Sigmoid colon (tissue), 4 donors: ENCODE measurements at regions not wholly inside any gene's neighbourhood (a gene's known extent, or its start where the extent isn't known, plus 50 kb on each side); places are given as distances from the start of the nearest gene placed in this dataset.
"Not testable (repeated sequence)": the region's sequence is repeated elsewhere in the genome, so short reads cannot be mapped to it uniquely, and the experiment has no call there.

Source experiments
- POLR2A ChIP-seq, 2 donors: fragments of 450-650 bp; IDR thresholded peaks; one replicate each; pipeline ENCODE4 v1.6.1; 2016; ENCODE audit warnings: antibody characterized with exemption in 2 of 2, mild to moderate bottlenecking in 2 of 2, moderate library complexity in 2 of 2
- POLR2AphosphoS5 ChIP-seq, 4 donors: sonication (generic); formaldehyde crosslinking; IDR thresholded peaks; one replicate each; pipeline ENCODE4 v1.6.1; 2017; ENCODE audit warnings: antibody characterized with exemption in 4 of 4
- TF ChIP-seq, protein P1 (sequence below), 4 experiments: fragments of 450-650 bp in 3 of 4; fragments of 200-600 bp in 1 of 4; IDR thresholded peaks; one replicate each; pipeline ENCODE4 v1.5.1; 2016 to 2019; ENCODE audit warnings: antibody characterized with exemption in 4 of 4, mild to moderate bottlenecking in 3 of 4, moderate library complexity in 2 of 4

DNA sequence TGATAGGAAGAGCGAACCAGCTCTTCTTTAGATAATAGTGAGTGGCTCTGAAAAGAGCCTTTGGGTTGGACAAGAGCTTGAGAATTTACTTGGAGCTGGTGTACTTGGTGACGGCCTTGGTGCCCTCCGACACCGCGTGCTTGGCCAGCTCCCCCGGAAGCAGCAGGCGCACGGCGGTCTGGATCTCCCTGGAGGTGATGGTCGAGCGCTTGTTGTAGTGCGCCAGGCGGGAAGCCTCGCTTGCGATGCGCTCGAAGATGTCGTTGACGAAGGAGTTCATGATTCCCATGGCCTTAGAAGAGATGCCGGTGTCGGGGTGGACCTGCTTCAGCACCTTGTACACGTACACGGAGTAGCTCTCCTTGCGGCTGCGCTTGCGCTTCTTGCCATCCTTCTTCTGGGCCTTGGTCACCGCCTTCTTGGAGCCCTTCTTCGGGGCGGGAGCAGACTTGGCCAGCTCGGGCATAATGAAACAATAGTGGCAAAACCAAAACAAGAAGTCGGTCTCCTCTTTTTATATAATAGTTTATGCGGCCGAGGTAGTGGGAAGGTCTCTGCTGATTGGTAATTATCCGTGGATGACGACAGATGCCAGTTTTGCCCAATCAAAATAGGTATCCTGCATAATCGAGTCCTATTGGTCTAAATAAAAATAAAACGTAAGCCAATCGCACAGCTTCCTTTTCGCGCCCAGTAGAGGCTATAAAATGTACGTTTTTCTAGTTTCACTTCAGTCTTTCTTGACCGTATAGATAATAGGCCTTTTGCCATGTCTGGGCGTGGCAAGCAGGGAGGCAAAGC is 104.6 kb downstream of the OR2B2 start:
- TF ChIP-seq, protein P1, sequence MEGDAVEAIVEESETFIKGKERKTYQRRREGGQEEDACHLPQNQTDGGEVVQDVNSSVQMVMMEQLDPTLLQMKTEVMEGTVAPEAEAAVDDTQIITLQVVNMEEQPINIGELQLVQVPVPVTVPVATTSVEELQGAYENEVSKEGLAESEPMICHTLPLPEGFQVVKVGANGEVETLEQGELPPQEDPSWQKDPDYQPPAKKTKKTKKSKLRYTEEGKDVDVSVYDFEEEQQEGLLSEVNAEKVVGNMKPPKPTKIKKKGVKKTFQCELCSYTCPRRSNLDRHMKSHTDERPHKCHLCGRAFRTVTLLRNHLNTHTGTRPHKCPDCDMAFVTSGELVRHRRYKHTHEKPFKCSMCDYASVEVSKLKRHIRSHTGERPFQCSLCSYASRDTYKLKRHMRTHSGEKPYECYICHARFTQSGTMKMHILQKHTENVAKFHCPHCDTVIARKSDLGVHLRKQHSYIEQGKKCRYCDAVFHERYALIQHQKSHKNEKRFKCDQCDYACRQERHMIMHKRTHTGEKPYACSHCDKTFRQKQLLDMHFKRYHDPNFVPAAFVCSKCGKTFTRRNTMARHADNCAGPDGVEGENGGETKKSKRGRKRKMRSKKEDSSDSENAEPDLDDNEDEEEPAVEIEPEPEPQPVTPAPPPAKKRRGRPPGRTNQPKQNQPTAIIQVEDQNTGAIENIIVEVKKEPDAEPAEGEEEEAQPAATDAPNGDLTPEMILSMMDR (IDR thresholded peaks at IDR 0.05) = not testable (repeated sequence)
- TF ChIP-seq POLR2AphosphoS5 (IDR thresholded peaks at IDR 0.05) (peak; percentile 65 to 75 (median 72)), POLR2A (IDR thresholded peaks at IDR 0.05) (peak in 1 of 2 donors; percentile 57)
